Ishikawa (cell line): ENCODE measurements at regions not wholly inside any gene's neighbourhood (a gene's known extent, or its start where the extent isn't known, plus 50 kb on each side); places are given as distances from the start of the nearest gene placed in this dataset.

Experiments
- CEBPB ChIP-seq: IDR thresholded peaks from 2 replicates; pipeline ENCODE4 v1.6.1; 2012
- CREB1 ChIP-seq: IDR thresholded peaks from 2 replicates; pipeline ENCODE4 v1.6.1; 2012; ENCODE audit warnings: low read depth
- EGR1 ChIP-seq: IDR thresholded peaks from 2 replicates; pipeline ENCODE4 v1.6.1; 2012
- EP300 ChIP-seq: IDR thresholded peaks from 2 replicates; pipeline ENCODE4 v1.6.1; 2012; ENCODE audit warnings: borderline replicate concordance
- FOXM1 ChIP-seq: IDR thresholded peaks from 2 replicates; pipeline ENCODE4 v1.6.1; 2012; ENCODE audit warnings: low read depth, borderline replicate concordance
- NFIC ChIP-seq: IDR thresholded peaks from 2 replicates; pipeline ENCODE4 v1.6.1; 2012
- RAD21 ChIP-seq: IDR thresholded peaks from 2 replicates; pipeline ENCODE4 v1.6.1; 2012; ENCODE audit warnings: low read depth
- REST ChIP-seq: IDR thresholded peaks from 2 replicates; pipeline ENCODE4 v1.6.1; 2012; ENCODE audit warnings: low read depth, mild to moderate bottlenecking
- TAF1 ChIP-seq: IDR thresholded peaks from 2 replicates; pipeline ENCODE4 v1.6.1; 2012; ENCODE audit warnings: low read depth, mild to moderate bottlenecking
- TCF12 ChIP-seq: IDR thresholded peaks from 2 replicates; pipeline ENCODE4 v1.6.1; 2012; ENCODE audit warnings: low read depth
- TEAD4 ChIP-seq: IDR thresholded peaks from 2 replicates; pipeline ENCODE4 v1.6.1; 2012
- YY1 ChIP-seq: IDR thresholded peaks from 2 replicates; pipeline ENCODE4 v1.6.1; 2012; ENCODE audit warnings: low read depth
- ZBTB7A ChIP-seq: IDR thresholded peaks from 2 replicates; pipeline ENCODE4 v1.6.1; 2012; ENCODE audit warnings: low read depth
- TF ChIP-seq, protein P1 (sequence below): IDR thresholded peaks from 2 replicates; pipeline ENCODE4 v1.6.1; 2012
- TF ChIP-seq, protein P2 (sequence below): IDR thresholded peaks from 2 replicates; pipeline ENCODE4 v1.6.1; 2012

GRCh38 chr1:95622609-95623008 is 388.6 kb downstream of the RWDD3 start:
- TF ChIP-seq, protein P1, sequence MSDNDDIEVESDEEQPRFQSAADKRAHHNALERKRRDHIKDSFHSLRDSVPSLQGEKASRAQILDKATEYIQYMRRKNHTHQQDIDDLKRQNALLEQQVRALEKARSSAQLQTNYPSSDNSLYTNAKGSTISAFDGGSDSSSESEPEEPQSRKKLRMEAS = no peak
- TF ChIP-seq TEAD4 (no peak), REST (no peak), CREB1 (no peak), ZBTB7A (no peak), YY1 (no peak), TCF12 (no peak)

GRCh38 chr1:95625224-95625623 is 391.2 kb downstream of the RWDD3 start:
- TF ChIP-seq TEAD4 (no peak), TAF1 (no peak), CREB1 (no peak), REST (no peak), RAD21 (no peak), CEBPB (no peak), EP300 (no peak), ZBTB7A (no peak), TCF12 (no peak)

GRCh38 chr1:95627244-95627643 is 393.2 kb downstream of the RWDD3 start:
- TF ChIP-seq TCF12 (no peak), REST (no peak), NFIC (no peak), ZBTB7A (no peak), TAF1 (no peak), CEBPB (no peak), CREB1 (no peak), EP300 (no peak), YY1 (no peak), RAD21 (no peak), TEAD4 (no peak), FOXM1 (no peak)
- TF ChIP-seq, protein P2, sequence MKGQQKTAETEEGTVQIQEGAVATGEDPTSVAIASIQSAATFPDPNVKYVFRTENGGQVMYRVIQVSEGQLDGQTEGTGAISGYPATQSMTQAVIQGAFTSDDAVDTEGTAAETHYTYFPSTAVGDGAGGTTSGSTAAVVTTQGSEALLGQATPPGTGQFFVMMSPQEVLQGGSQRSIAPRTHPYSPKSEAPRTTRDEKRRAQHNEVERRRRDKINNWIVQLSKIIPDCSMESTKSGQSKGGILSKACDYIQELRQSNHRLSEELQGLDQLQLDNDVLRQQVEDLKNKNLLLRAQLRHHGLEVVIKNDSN = no peak

DNA sequence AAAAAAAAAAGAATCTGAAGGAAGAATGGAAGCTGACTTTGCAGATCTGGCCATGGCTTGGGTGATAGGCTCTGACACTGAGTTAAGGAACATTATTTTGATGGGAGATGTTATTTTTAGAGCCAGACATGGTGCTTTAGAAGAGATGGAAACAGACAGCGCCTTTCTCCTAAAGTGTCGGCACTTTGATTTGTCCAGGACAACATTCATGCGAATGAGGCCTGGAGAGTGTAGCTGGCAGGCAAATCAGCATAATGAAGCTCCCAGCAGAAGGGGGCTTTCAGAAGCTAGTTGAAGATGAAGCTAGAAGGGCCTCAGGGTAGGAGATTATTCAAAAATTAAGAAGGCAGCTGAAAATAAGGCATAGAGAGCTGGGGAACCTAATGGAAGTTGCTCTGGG is 397.7 kb downstream of the RWDD3 start:
- TF ChIP-seq ZBTB7A (no peak), EGR1 (no peak), EP300 (no peak), TCF12 (no peak), TEAD4 (no peak), TAF1 (no peak), CEBPB (no peak)

DNA sequence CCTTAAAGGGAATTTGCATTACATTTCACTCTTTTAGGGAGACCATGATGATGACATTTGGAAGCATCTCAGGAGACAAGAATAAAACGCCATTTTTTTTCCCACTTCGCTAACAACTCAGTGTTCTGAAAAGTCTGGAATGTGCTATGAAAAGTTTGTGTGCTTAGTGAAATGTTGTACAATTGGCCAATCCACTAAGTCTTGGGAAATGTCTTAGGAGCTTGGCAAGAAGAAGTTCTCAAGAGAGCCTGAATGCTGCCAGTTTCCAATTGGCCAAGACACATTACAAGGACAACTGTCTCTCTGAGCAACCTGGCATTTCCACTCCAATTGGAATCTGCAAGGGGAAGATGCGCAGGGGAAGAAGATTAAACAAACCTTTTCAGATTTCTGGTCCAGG is 401.8 kb downstream of the RWDD3 start:
- TF ChIP-seq CEBPB (no peak), FOXM1 (no peak), TEAD4 (no peak), NFIC (no peak), RAD21 (no peak), TCF12 (no peak), TAF1 (no peak), EP300 (no peak)
- TF ChIP-seq, protein P1 = no peak
- TF ChIP-seq, protein P2 = no peak
